IPS-NIHi11 (cell line): ENCODE measurements at regions not wholly inside any gene's neighbourhood (a gene's known extent, or its start where the extent isn't known, plus 50 kb on each side); places are given as distances from the start of the nearest gene placed in this dataset.
A peak's percentile ranks its signal among the peaks of the same experiment; 100 is the strongest.
"Not testable (repeated sequence)": the region's sequence is repeated elsewhere in the genome, so short reads cannot be mapped to it uniquely, and the experiment has no call there.

ENCODE experiments used
- DNase-seq: peaks from one replicate; pipeline ENCODE4 v3.0.0; 2012; ENCODE audit warnings: mixed read lengths, low spot score

GRCh38 chr2:47728551-47728950 is 54.4 kb upstream of the MSH6 start:
- no peak for DNase-seq

GRCh38 chr2:47727956-47728355 is 55.0 kb upstream of the MSH6 start:
- DNase-seq, result no peak

- not testable (repeated sequence) for DNase-seq
Observed at GRCh38 chr2:47726978-47727377, 56.0 kb upstream of the MSH6 start.

GRCh38 chr2:47725808-47726207 is 57.1 kb upstream of the MSH6 start:
- DNase-seq, result no peak

GRCh38 chr2:47724221-47724981 is 58.5 kb upstream of the MSH6 start:
- DNase-seq, result peak; percentile 19

- DNase-seq, result no peak
Observed at GRCh38 chr2:47721296-47721695, 61.6 kb upstream of the MSH6 start.

- DNase-seq, result no peak
Observed at GRCh38 chr2:47720559-47720958, 62.4 kb upstream of the MSH6 start.

- no peak for DNase-seq
Observed at GRCh38 chr2:47720036-47720435, 62.9 kb upstream of the MSH6 start.

- DNase-seq, result no peak
Observed at GRCh38 chr2:47719099-47719498, 63.8 kb upstream of the MSH6 start.

- not testable (repeated sequence) for DNase-seq
Observed at GRCh38 chr2:47716307-47716706, 66.6 kb upstream of the MSH6 start.

GRCh38 chr2:47715552-47715951 is 67.4 kb upstream of the MSH6 start:
- no peak for DNase-seq

GRCh38 chr2:47708801-47709499 is 74.0 kb upstream of the MSH6 start:
- DNase-seq, result no peak

GRCh38 chr2:47704287-47704686 is 78.7 kb upstream of the MSH6 start:
- DNase-seq, result no peak

GRCh38 chr2:47699533-47700215 is 83.3 kb upstream of the MSH6 start:
- DNase-seq, result no peak

- DNase-seq, result not testable (repeated sequence)
Observed at GRCh38 chr2:47698436-47698972, 84.4 kb upstream of the MSH6 start.

GRCh38 chr2:47697681-47698435 is 85.1 kb upstream of the MSH6 start:
- DNase-seq, result not testable (repeated sequence)

- DNase-seq, result no peak
Observed at GRCh38 chr2:47697000-47697601, 85.8 kb upstream of the MSH6 start.

- DNase-seq, result no peak
Observed at GRCh38 chr2:47696478-47696831, 86.5 kb upstream of the MSH6 start.

GRCh38 chr2:47695800-47696477 is 87.0 kb upstream of the MSH6 start:
- no peak for DNase-seq

GRCh38 chr2:47694451-47694850 is 88.5 kb upstream of the MSH6 start:
- DNase-seq, result not testable (repeated sequence)

GRCh38 chr2:47690706-47691325 is 92.1 kb upstream of the MSH6 start:
- DNase-seq, result not testable (repeated sequence)
